GM13976 (cell line): ENCODE measurements at regions not wholly inside any gene's neighbourhood (a gene's known extent, or its start where the extent isn't known, plus 50 kb on each side); places are given as distances from the start of the nearest gene placed in this dataset.

Source experiments
- DNase-seq: peaks from one replicate; pipeline ENCODE4 v3.0.0; 2012; ENCODE audit warnings: low spot score
- in situ Hi-C: fragments of 300-500 bp; cut with MboI; formaldehyde crosslinking; loops from one replicate; pipeline ENCODE4 v1.12.0; 2022; ENCODE audit warnings: low sequenced_read_pairs, mixed read lengths, inconsistent platforms; ENCODE audit not compliant: unreplicated experiment
- TF ChIP-seq, protein P1 (sequence below): IDR thresholded peaks from 2 replicates; pipeline ENCODE4 v1.5.1; 2012; ENCODE audit warnings: borderline replicate concordance, mild to moderate bottlenecking; ENCODE audit not compliant: insufficient read depth; ENCODE audit errors: extremely low read depth, missing control alignments, control extremely low read depth

DNA sequence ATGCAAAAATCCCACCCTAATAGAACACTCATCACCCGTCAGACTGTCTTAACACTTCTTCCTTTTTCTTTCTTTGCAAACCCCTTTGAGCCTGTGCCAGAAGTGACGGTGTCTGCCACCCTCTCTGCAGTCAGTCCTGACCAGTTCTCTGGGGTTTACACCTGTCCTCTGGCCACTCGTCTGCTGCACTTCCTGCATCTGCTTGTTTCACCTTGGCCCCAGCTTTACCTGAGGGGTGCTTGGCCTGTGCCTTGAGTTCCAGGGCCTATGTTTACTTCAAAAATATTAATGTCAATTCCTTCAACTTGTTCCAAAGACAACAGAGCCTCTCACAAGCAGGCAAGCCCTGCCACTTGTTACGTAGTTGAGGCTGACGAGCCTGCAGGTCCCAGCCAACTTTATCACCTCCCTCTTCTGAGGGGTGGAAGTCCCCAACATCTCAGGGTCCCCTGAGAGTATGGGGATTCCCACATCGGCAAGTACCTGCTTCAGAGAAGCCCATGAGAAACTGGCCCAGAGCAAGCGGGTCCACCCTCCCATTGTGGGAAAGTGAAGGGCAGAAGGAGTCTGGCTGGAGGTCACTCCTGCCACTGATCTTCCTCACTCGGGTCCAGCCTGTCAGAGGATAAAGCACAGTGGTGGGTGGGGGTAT is 205.4 kb downstream of the DAD1 start:
- peak; percentile 64 for DNase-seq
- in situ Hi-C loops, result loop anchor here (5.0 to 10.0 kb wide), 2 partner anchors 66 to 471 kb away; no protein-coding TSS in a partner anchor
- TF ChIP-seq, protein P1, sequence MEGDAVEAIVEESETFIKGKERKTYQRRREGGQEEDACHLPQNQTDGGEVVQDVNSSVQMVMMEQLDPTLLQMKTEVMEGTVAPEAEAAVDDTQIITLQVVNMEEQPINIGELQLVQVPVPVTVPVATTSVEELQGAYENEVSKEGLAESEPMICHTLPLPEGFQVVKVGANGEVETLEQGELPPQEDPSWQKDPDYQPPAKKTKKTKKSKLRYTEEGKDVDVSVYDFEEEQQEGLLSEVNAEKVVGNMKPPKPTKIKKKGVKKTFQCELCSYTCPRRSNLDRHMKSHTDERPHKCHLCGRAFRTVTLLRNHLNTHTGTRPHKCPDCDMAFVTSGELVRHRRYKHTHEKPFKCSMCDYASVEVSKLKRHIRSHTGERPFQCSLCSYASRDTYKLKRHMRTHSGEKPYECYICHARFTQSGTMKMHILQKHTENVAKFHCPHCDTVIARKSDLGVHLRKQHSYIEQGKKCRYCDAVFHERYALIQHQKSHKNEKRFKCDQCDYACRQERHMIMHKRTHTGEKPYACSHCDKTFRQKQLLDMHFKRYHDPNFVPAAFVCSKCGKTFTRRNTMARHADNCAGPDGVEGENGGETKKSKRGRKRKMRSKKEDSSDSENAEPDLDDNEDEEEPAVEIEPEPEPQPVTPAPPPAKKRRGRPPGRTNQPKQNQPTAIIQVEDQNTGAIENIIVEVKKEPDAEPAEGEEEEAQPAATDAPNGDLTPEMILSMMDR, result no peak

DNA sequence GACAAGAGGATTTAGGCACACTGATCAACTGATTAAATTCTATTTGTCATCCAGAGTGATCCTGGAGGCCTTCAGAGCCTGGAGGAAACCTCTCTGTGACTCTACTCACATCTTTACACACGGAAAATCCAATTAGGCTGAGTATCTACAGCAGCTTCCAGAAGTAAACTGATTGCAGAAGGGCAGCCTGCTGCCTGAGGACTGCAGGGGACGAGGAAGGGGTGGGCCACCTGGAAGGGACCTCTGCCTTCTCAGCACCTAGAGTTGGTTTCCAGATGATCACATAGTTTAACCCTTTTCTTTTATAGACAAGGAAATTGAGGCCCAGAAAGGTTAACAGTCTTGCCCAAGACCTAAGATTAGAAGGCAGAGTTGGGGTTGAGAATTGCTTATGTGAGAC is 206.1 kb downstream of the DAD1 start:
- no peak for DNase-seq
- in situ Hi-C loops, result loop anchor here (5.0 to 10.0 kb wide), 2 partner anchors 66 to 472 kb away; no protein-coding TSS in a partner anchor
- TF ChIP-seq, protein P1, result no peak

DNA sequence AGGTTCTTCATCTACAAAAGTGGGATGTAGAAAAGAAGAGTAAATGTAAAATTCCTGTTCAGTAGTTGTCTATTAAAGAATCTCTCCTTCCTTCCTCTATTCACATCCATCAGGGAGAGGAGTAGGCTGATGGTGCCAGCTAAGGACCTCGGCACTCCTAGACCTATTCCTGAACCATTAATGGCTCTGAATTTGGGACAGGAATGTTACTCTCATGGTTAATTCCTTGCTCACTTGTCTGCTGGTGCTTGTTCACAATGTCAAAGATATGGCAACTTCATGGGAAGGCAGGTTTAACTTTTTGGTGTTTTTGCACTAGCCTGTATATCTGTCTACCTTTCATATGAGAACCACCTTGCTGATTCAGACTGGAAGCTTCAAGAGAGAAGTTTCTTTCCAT is 206.6 kb downstream of the DAD1 start:
- TF ChIP-seq, protein P1, result no peak
- DNase-seq, result no peak
- in situ Hi-C loops, result loop anchor here (5.0 to 10.0 kb wide), 2 partner anchors 65 to 472 kb away; no protein-coding TSS in a partner anchor

DNA sequence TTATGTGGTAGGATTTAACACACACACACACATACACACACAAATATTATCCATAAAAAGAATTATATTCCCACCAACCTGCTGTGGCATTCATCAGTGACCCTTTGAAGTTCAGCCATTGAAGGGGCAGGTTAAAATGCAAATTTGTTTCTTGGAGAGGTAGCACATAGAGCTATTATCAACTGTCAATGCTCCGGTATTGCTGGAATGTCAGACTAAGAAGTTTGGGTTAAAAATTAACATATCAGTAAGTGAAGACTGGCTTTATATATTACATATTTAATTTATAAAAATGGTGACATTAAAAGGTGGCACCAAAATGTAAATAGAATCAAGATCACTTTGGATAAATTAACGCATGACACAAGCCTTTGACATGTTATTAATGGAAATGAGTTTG is 207.3 kb downstream of the DAD1 start:
- in situ Hi-C loops, result loop anchor here (5.0 to 10.0 kb wide), 2 partner anchors 64 to 473 kb away; no protein-coding TSS in a partner anchor
- TF ChIP-seq, protein P1, result no peak
- DNase-seq, result no peak

DNA sequence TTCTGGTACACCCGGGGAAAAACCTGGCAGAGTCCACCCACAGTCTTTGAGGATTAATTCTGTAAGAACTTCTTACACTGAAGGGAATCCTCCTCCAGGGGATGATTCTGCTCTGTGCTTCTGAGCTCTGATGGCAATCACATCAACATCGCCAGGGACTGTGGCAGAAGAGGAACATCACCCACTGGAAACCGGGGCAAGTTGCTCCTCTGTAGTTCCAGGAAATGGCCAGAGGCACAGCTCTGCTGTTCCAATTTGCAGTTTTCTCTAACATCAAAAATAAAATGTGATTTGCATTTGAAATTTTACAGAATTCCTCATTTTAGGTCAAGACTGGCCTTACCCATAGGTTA is 207.6 kb downstream of the DAD1 start:
- in situ Hi-C loops, result loop anchor here (5.0 to 10.0 kb wide), 2 partner anchors 64 to 473 kb away; no protein-coding TSS in a partner anchor
- TF ChIP-seq, protein P1, result no peak
- no peak for DNase-seq

DNA sequence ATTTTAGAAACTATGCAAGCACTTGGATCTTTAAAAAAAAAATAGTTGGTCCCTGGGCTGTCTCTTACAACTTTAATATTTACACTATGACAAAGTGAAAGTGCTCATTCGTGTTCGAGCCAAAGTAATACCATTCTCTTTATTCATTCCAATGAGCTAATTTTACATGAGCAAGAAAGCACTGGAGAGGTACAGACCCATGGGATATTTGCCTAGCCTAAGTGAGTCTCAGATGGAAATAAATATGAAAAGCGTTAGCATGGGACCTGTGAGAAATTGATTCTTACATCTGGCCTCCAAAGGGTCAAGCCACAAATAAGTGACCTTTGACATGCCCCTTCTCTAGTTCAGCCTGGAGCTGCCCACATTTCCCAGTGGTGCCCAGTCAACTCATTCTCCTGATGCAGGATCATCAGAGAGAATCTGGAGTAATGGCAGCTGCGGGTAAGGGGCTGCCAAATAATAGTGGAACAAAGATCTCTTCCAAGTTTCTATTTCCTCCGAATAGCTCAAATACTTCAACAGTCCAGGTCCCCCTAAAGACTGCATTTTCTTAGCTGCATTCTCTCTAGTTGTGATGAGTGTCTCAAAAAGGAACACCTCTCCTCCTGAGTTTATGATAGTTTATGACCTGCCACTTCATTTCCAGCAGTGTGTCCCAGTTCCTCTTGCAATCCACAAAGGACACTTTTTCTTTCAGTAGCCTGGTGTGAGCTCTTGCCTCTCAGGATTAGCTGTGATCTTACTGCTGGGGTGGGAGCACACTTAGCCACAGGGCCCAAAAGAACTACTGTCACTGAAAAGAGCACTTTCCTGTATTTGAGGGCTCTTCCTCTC is 208.2 kb downstream of the DAD1 start:
- TF ChIP-seq, protein P1, result no peak
- in situ Hi-C loops, result loop anchor here (5.0 to 10.0 kb wide), 2 partner anchors 63 to 474 kb away; no protein-coding TSS in a partner anchor
- no peak for DNase-seq
